ENCODE measurements at regions not wholly inside any gene's neighbourhood (a gene's known extent, or its start where the extent isn't known, plus 50 kb on each side); places are given as distances from the start of the nearest gene placed in this dataset.

GRCh38 chr6:18584372-18584771, 197.2 kb downstream of the RNF144B start:
- Histone ChIP-seq H3K9ac (ENCODE audit: low read length) (no peak overlapping the region), H3K9me3 (ENCODE audit: low read length) (no peaks in the 10 kb centered on the region), H3F3A (ENCODE audit: insufficient read depth, low read length) (no peaks in the 10 kb centered on the region), H3K4me3 (ENCODE audit: low read depth, low read length, poor library complexity, severe bottlenecking) (no peak overlapping the region), H3K79me2 (ENCODE audit: insufficient read depth, low read length) (no peaks in the 10 kb centered on the region), H3K9me2 (ENCODE audit: low read depth, low read length) (no peaks in the 10 kb centered on the region), H3K36me3 (ENCODE audit: insufficient read depth, low read length) (no peaks in the 10 kb centered on the region), H3K4me1 (ENCODE audit: insufficient read depth, low read length, severe bottlenecking) (no peaks in the 10 kb centered on the region), H3K4me2 (ENCODE audit: low read length) (no peak overlapping the region), H4K20me1 (ENCODE audit: insufficient read depth, low read length) (no peaks in the 10 kb centered on the region), H3K27me3 (ENCODE audit: insufficient read depth, low read length) (no peaks in the 10 kb centered on the region), H2AFZ (ENCODE audit: low read length) (no peak overlapping the region), H3K27ac (ENCODE audit: low read depth, low read length, poor library complexity, severe bottlenecking) (no peak overlapping the region)
- TF ChIP-seq CTCF (IDR thresholded peaks at IDR 0.05; ENCODE audit: low read length) (no peak), EZH2 (IDR thresholded peaks at IDR 0.05; ENCODE audit: borderline replicate concordance, low read length) (no peak)

GRCh38 chr6:18585032-18585573, 198.0 kb downstream of the RNF144B start:
- no peaks in the 10 kb centered on the region for H3K79me2 ChIP-seq (ENCODE audit: insufficient read depth, low read length)
- no peak overlapping the region for H3K9ac ChIP-seq (ENCODE audit: low read length)
- H3K9me3 ChIP-seq (ENCODE audit: low read length): no peaks in the 10 kb centered on the region
- no peak overlapping the region for H3K4me2 ChIP-seq (ENCODE audit: low read length)
- H3K27ac ChIP-seq (ENCODE audit: low read depth, low read length, poor library complexity, severe bottlenecking): no peak overlapping the region
- no peaks in the 10 kb centered on the region for H3K4me1 ChIP-seq (ENCODE audit: insufficient read depth, low read length, severe bottlenecking)
- H3F3A ChIP-seq (ENCODE audit: insufficient read depth, low read length): no peaks in the 10 kb centered on the region
- H3K4me3 ChIP-seq (ENCODE audit: low read depth, low read length, poor library complexity, severe bottlenecking): no peak overlapping the region
- TF ChIP-seq CTCF (IDR thresholded peaks at IDR 0.05; ENCODE audit: low read length) (no peak), EZH2 (IDR thresholded peaks at IDR 0.05; ENCODE audit: borderline replicate concordance, low read length) (no peak)
- no peaks in the 10 kb centered on the region for H3K36me3 ChIP-seq (ENCODE audit: insufficient read depth, low read length)
- no peak overlapping the region for H2AFZ ChIP-seq (ENCODE audit: low read length)
- no peaks in the 10 kb centered on the region for H3K27me3 ChIP-seq (ENCODE audit: insufficient read depth, low read length)
- H3K9me2 ChIP-seq (ENCODE audit: low read depth, low read length): no peaks in the 10 kb centered on the region
- no peaks in the 10 kb centered on the region for H4K20me1 ChIP-seq (ENCODE audit: insufficient read depth, low read length)

GRCh38 chr6:18586133-18586532, 199.0 kb downstream of the RNF144B start:
- H3K4me2 ChIP-seq (ENCODE audit: low read length): no peak overlapping the region
- H3K36me3 ChIP-seq (ENCODE audit: insufficient read depth, low read length): no peaks in the 10 kb centered on the region
- no peak overlapping the region for H3K27ac ChIP-seq (ENCODE audit: low read depth, low read length, poor library complexity, severe bottlenecking)
- H3K4me1 ChIP-seq (ENCODE audit: insufficient read depth, low read length, severe bottlenecking): no peaks in the 10 kb centered on the region
- H3K9me2 ChIP-seq (ENCODE audit: low read depth, low read length): no peaks in the 10 kb centered on the region
- no peaks in the 10 kb centered on the region for H3K9me3 ChIP-seq (ENCODE audit: low read length)
- H3K27me3 ChIP-seq (ENCODE audit: insufficient read depth, low read length): no peaks in the 10 kb centered on the region
- H4K20me1 ChIP-seq (ENCODE audit: insufficient read depth, low read length): no peaks in the 10 kb centered on the region
- H3K4me3 ChIP-seq (ENCODE audit: low read depth, low read length, poor library complexity, severe bottlenecking): no peak overlapping the region
- H3K9ac ChIP-seq (ENCODE audit: low read length): no peak overlapping the region
- no peak overlapping the region for H2AFZ ChIP-seq (ENCODE audit: low read length)
- no peak for TF ChIP-seq EZH2 (IDR thresholded peaks at IDR 0.05; ENCODE audit: borderline replicate concordance, low read length)
- H3K79me2 ChIP-seq (ENCODE audit: insufficient read depth, low read length): no peaks in the 10 kb centered on the region
- H3F3A ChIP-seq (ENCODE audit: insufficient read depth, low read length): no peaks in the 10 kb centered on the region

Data from OCI-LY1 (cell line).